WI38 (cell line): ENCODE measurements at regions not wholly inside any gene's neighbourhood (a gene's known extent, or its start where the extent isn't known, plus 50 kb on each side); places are given as distances from the start of the nearest gene placed in this dataset.

Experiments
- H3K4me3 ChIP-seq: 2 replicates; pipeline ENCODE4 v1.5.1; 2011; ENCODE audit warnings: low read depth, mild to moderate bottlenecking, control low read depth, low read length
- TF ChIP-seq, protein P1 (sequence below): IDR thresholded peaks from 2 replicates; pipeline ENCODE4 v1.5.1; 2012; ENCODE audit warnings: low read depth, mild to moderate bottlenecking, control low read depth, low read length

DNA sequence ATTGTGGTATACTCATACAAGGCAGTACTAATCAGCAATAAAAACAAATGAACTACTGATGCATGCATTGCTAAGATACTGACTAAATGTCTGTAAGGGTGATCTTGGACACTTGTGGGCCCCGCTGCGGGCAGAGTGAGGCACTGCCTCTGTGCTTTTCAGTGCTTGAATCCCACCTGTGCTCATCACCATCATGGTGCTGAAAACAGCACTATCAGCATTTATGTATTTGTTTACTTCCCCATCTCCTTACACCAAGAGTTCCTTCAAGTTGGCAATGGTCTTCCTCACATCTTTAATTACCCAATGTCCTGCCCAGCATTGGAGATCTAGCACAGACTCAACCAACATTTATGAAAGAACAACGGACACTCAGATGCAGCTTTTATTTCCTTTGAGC is 193.7 kb upstream of the RFC3 start:
- TF ChIP-seq, protein P1, sequence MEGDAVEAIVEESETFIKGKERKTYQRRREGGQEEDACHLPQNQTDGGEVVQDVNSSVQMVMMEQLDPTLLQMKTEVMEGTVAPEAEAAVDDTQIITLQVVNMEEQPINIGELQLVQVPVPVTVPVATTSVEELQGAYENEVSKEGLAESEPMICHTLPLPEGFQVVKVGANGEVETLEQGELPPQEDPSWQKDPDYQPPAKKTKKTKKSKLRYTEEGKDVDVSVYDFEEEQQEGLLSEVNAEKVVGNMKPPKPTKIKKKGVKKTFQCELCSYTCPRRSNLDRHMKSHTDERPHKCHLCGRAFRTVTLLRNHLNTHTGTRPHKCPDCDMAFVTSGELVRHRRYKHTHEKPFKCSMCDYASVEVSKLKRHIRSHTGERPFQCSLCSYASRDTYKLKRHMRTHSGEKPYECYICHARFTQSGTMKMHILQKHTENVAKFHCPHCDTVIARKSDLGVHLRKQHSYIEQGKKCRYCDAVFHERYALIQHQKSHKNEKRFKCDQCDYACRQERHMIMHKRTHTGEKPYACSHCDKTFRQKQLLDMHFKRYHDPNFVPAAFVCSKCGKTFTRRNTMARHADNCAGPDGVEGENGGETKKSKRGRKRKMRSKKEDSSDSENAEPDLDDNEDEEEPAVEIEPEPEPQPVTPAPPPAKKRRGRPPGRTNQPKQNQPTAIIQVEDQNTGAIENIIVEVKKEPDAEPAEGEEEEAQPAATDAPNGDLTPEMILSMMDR, result no peak
- H3K4me3 ChIP-seq, result no peak overlapping the region

GRCh38 chr13:33624740-33625139 is 193.2 kb upstream of the RFC3 start:
- TF ChIP-seq, protein P1, result no peak
- no peak overlapping the region for H3K4me3 ChIP-seq

DNA sequence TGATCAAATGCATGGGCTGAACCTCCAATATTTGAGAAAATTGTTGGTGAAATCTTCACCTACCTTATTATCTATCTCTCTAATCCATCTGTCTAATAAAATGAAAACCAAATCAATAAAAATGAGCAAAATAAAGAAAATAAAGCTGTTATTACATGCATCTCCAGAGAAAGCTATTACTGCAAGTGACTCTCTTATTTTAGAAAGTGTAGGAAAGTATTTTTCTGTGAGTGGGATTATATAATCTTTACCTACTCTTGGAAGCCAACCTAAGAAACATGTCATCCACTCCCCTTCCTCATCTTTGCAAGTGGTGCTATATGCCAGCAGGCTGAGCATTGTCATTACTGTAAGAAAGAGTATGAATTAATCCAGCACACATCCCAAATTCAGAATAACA is 191.5 kb upstream of the RFC3 start:
- H3K4me3 ChIP-seq, result no peak overlapping the region
- TF ChIP-seq, protein P1, result no peak

DNA sequence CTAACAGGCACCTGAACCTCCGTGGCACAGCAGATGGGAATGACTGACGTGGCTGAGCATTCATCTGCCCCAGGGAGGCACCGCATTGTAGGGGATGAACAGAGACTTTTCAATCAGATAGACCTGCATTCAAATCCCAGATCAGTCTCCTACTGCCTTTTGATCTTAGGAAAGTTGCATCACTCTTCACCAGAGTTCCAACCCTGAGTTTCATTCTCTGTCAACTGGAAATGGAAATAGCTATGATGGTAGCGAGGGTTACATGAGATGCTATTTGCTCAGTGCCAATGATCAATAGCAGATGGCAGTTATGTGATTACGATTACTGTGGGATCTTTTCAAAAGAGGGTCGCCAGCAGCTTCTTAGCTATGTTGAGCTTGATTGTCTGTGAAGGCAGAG is 189.3 kb upstream of the RFC3 start:
- TF ChIP-seq, protein P1, result no peak
- H3K4me3 ChIP-seq, result no peak overlapping the region

GRCh38 chr13:33629605-33630360 is 188.2 kb upstream of the RFC3 start:
- TF ChIP-seq, protein P1, result no peak
- H3K4me3 ChIP-seq, result no peak overlapping the region

DNA sequence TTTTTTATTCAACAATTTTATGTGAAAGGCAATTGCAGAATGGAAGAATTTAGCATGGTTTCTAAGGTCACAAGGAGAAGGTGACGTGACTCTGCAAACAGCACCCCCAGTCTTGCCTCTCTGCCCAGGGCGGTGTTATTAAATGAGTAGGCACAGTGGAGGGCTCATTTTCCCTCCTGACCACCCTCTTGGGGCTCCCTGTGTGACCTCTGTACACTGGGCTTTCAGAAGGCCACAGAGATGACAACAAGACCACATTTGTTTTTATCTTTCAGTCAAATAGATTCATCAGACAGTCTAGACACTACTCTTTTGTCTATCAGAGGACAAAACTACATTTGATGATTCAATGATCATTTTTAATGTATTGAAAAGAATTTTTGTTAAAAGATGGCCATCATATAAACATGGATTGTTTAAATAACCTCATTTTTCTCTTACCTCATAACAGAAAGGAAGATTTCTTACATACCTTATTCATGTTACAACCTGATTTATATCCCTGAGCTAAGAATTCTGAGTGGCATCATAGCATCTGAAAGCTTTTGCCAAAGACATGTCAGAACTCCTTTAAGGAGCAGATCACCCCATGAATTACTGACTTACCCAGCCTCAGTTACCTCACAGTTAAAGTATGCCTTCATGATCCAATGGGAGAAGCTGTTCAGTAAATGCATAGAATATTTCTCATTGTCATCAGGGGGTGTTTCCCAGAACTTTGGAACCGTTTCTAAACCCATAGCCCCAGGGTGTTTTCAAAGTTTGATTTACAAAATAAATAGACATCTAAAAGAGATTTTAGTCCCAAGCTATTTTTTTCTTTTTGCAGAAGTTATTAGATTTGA is 184.0 kb upstream of the RFC3 start:
- TF ChIP-seq, protein P1, result no peak
- no peak overlapping the region for H3K4me3 ChIP-seq

GRCh38 chr13:33634546-33634982 is 183.4 kb upstream of the RFC3 start:
- H3K4me3 ChIP-seq, result no peak overlapping the region
- TF ChIP-seq, protein P1, result no peak
